LNCAP (cell line): ENCODE measurements at regions not wholly inside any gene's neighbourhood (a gene's known extent, or its start where the extent isn't known, plus 50 kb on each side); places are given as distances from the start of the nearest gene placed in this dataset.

ENCODE experiments used
- TF ChIP-seq, protein P1 (sequence below): fragments of 450-650 bp; IDR thresholded peaks from 2 replicates; pipeline ENCODE4 v1.5.1; 2017; ENCODE audit warnings: mild to moderate bottlenecking

DNA sequence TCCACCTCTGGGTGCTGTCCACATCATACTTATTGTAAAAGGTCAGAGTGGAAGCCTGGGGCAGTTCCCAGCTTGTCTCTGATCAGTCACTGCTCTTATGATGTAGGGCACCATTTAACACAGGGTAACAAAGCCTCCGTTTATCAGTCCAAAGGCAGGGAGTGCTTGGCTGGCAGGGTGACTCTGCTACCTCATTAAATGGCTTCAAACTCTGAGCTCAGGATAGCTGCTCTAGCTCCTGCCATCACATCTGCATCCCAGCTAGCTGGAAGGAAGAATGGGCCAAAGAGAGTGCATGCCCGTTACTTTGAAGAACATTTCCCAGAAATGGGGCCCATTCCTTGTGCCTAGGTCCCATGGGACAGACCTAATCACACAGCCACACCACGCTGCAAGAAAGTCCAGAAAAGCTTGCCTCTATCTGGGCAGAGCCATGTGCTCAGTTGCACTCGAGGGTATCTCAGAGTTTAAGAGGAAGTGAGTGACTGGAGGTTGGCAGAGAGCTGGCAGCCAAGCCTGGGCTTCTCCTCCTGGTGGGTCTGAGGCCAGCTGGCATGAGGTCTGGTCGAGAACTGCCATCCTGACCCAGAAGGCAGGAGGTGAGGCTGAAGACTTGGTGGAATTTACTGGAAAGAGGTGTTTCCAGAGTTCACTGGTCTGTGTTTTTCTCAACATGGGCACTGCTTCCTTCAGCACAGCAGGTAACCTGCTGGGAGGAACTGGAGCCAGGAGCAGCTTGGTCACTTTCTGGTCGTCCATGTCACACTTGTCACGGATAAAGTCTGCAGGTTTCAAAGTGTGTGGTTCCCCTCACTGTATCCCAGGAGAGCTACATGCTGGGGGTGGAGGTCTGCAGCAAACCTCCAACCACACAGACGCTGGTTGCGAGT lies 935.7 kb downstream of the BRD1 start:
- TF ChIP-seq, protein P1, sequence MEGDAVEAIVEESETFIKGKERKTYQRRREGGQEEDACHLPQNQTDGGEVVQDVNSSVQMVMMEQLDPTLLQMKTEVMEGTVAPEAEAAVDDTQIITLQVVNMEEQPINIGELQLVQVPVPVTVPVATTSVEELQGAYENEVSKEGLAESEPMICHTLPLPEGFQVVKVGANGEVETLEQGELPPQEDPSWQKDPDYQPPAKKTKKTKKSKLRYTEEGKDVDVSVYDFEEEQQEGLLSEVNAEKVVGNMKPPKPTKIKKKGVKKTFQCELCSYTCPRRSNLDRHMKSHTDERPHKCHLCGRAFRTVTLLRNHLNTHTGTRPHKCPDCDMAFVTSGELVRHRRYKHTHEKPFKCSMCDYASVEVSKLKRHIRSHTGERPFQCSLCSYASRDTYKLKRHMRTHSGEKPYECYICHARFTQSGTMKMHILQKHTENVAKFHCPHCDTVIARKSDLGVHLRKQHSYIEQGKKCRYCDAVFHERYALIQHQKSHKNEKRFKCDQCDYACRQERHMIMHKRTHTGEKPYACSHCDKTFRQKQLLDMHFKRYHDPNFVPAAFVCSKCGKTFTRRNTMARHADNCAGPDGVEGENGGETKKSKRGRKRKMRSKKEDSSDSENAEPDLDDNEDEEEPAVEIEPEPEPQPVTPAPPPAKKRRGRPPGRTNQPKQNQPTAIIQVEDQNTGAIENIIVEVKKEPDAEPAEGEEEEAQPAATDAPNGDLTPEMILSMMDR: no peak

DNA sequence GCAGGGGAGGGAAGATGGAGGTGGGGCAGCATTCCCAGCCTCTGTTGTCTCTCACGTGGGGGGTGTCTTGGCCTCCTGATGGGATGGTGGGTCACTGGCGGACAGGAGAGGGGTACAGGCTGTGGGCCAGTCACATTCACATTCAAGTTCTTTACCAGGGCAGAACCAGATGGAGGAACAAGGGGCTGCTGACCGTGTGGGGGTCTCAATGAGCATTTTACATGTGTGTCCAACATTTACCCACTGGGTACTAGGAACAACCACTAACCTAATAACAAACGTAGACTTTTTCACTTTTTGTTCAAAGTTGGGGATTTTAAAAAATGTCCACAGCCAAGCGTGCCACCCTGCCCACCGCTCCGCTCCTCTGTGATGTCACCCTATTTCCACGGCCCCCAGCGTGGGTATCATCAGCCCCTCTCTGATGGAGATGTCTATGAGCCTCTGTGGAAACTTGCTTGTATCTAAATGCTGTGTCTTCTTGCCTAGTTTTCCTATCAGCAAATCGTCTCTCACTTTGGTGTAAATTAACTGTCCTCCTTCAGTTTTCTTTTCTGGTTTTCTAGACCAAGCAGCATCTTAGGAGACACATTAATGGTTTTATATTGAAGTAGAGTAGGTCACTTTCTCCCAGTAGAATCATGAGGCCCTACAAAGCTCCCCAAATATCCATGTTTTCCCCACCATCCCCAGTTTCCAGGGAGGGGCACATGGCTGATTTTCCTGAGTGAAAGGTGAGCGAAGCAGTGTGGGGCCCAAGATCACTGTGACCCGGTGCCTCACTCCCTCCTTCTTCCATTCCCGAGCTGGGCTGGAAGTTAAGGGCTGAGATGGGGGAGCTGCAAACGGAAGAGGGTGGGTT lies 936.7 kb downstream of the BRD1 start:
- TF ChIP-seq, protein P1: no peak

DNA sequence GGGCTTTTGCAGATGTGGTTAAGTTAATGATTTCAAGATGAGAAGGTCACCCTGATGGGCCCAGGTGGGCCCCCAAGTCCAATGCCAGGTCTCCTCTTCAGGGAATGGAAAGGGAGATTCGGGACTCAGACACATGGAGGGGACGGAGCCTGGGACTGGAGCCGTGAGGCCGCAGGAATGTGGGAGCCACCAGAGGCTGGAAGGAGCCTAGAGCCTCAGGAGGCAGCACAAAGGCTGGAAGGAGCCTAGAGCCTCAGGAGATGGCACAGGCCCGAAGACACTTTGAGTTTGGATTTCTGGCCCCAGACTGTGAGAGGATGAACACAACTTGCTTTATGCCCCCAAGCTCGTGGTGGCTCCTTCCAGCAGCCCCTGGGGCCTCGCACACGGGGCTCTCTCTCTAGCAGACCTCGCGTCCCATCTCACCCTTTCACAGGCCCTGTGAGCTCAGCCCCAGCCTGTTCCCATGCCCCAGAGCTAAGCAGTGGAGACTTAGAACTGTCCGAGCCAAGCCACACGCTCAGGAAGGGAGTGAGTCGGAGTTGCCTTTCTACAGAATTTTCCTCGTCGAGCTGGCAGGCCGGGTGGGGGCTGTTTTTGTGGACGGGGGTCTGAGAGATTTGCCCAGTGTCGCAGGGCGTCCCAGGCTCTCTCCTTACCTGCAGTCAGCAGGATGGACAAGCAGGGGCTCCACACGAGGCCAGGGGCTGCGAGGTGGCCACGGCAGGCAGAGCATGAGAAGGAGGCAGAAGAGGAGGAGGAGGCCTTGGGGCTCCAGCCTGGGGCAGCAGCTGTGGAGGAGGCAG lies 937.6 kb downstream of the BRD1 start:
- TF ChIP-seq, protein P1: no peak

DNA sequence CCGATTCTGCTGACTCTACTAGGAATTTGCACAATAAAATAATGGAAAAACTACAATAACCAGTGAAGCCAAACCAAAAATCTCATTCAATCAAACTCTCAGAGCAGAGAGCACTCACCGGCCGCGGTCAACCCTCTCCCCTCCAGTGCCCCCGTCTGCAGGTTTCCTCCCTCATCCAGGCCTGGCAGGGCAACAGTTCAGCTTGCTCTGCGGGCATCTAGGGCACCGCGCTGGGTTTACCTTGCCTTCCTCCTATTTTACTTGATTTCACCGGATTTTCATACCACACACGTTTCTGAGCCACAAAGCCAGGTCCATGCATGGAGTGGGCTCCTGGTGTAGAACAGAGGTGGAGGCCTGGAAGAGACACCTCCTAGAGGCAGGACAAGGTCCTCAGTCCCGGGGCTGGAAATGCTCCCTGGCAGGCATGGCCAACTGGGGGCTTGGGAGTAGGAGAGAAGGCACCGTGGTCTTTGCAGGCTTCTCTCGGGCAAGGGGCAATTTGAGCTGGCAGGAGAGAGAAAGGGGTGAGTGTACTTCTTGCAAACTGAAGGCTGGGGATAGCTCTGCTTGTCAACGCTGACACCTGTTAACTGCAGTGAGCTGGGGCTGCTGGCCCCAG lies 938.4 kb downstream of the BRD1 start:
- TF ChIP-seq, protein P1: no peak

DNA sequence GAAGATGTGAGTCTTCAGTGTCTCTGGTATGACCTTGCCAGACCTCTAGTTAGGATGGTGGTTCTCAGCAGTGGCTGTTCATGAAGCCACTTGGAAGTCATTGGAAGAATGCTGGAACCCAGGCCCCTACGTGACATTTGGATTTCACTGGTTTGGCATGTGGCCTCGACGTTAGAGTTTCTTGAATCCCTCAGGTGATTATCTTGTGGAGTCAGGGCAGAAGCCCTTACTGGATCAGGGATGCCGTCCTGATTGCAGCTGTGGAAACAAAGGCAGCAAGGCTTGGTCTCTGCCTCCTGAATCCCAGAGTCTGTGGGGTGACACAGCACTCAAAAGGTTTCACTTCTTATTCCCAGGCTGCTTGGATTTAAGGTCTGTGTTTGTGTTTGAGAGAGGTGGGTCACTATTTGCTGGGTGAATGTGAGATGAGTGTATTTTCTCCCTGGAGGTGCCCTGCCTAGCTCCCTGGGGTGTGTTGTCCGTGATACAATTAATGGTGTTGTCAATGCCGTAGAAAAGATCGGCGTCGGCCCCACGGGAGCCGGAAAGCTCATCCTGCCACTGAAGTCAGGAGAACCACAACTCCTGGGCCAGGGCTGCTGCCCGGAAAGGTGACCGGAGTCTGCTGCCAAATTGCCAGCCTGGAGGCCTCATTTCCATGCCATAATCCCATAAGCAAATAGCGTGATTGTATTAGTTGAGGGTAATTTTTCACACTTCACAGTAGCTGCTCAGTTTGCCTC lies 939.0 kb downstream of the BRD1 start:
- TF ChIP-seq, protein P1: no peak

DNA sequence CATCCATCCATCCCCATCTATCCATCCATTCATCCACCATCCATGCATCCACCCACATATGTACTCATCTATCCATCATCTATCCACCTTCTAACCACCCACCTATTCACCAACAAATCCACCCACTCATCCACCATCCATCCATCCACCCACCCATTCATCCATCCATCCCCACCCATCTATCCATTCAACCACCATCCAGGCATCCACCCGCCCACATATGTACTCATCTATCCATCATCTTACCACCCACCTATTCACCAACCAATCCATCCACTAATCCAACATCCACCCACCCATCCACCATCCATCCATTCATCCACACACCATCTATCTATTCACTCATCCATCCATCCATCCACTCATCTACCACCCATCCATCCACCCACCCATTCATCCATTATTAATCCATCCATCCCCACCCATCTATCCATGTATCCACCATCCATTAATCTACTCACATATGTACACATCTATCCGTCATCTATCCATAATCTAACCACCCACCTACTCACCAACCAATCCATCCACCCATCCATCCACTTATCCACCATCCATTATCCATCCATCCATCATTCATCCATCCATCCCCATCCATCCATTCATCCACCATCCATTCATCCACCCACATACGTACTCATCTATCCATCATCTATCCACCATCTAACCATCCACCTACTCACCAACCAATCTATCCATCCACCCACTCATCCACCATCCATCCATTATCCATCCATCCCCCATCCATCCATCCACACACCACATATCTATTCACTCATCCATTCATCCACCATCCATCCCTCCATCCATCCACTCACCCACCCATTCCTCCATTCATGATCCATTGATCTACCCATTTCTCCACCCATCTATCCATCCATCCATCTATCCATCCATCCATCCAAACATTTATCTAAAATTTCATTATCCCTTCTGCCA lies 940.0 kb downstream of the BRD1 start:
- TF ChIP-seq, protein P1: no peak
